NCI-H1436 treated with DMSO at 0.1 percent for 48 hours (cell line): ENCODE measurements at regions not wholly inside any gene's neighbourhood (a gene's known extent, or its start where the extent isn't known, plus 50 kb on each side); places are given as distances from the start of the nearest gene placed in this dataset.

Experiments used
- DNase-seq: peaks from one replicate; lab custom pipeline; 2025; lab: John Stamatoyannopoulos, UW

- no peak for DNase-seq
Observed at GRCh38 chr1:59244891-59245290, 52.0 kb upstream of the FGGY start.
